Amygdala (tissue), 56 donors: ENCODE measurements at regions not wholly inside any gene's neighbourhood (a gene's known extent, or its start where the extent isn't known, plus 50 kb on each side); places are given as distances from the start of the nearest gene placed in this dataset.

Experiments used
- DNase-seq, 56 donors: peaks; one replicate each; lab custom pipeline; 2025; lab: John Stamatoyannopoulos, UW

- peak in 3 of 56 donors; percentile 7 to 19 (median 17) for DNase-seq
These were observed 195.0 kb upstream of the GATB start for GRCh38 chr4:151955721-151956380.

GRCh38 chr4:151953795-151954372, 193.1 kb upstream of the GATB start:
- no peak for DNase-seq

- DNase-seq = no peak
These were observed 192.5 kb upstream of the GATB start for GRCh38 chr4:151953312-151953711.

- no peak for DNase-seq
These were observed 192.0 kb upstream of the GATB start for GRCh38 chr4:151952711-151953254.

- no peak for DNase-seq
These were observed 191.3 kb upstream of the GATB start for GRCh38 chr4:151952137-151952536.

GRCh38 chr4:151951671-151952050, 190.9 kb upstream of the GATB start:
- peak in 1 of 56 donors; percentile 5 for DNase-seq

- no peak for DNase-seq
These were observed 190.3 kb upstream of the GATB start for GRCh38 chr4:151950993-151951670.

GRCh38 chr4:151948351-151949016, 187.7 kb upstream of the GATB start:
- DNase-seq = no peak

GRCh38 chr4:151946718-151947117, 185.9 kb upstream of the GATB start:
- no peak for DNase-seq

GRCh38 chr4:151942971-151943370, 182.2 kb upstream of the GATB start:
- no peak for DNase-seq

- no peak for DNase-seq
These were observed 180.3 kb upstream of the GATB start for GRCh38 chr4:151940926-151941617.

GRCh38 chr4:151940291-151940690, 179.5 kb upstream of the GATB start:
- no peak for DNase-seq

- no peak for DNase-seq
These were observed 178.9 kb upstream of the GATB start for GRCh38 chr4:151939670-151940069.

- no peak for DNase-seq
These were observed 174.6 kb upstream of the GATB start for GRCh38 chr4:151935411-151935810.

- DNase-seq = peak in 1 of 56 donors; percentile 4
These were observed 174.0 kb upstream of the GATB start for GRCh38 chr4:151934766-151935165.

- DNase-seq = peak in 1 of 56 donors; percentile 21
These were observed 172.5 kb upstream of the GATB start for GRCh38 chr4:151933122-151933827.

GRCh38 chr4:151931563-151931962, 170.8 kb upstream of the GATB start:
- DNase-seq = no peak

- no peak for DNase-seq
These were observed 169.6 kb upstream of the GATB start for GRCh38 chr4:151930372-151930771.

GRCh38 chr4:151928112-151928511, 167.3 kb upstream of the GATB start:
- no peak for DNase-seq

- DNase-seq = no peak
These were observed 162.0 kb upstream of the GATB start for GRCh38 chr4:151922811-151923210.
